ENCODE measurements at regions not wholly inside any gene's neighbourhood (a gene's known extent, or its start where the extent isn't known, plus 50 kb on each side); places are given as distances from the start of the nearest gene placed in this dataset.

DNA sequence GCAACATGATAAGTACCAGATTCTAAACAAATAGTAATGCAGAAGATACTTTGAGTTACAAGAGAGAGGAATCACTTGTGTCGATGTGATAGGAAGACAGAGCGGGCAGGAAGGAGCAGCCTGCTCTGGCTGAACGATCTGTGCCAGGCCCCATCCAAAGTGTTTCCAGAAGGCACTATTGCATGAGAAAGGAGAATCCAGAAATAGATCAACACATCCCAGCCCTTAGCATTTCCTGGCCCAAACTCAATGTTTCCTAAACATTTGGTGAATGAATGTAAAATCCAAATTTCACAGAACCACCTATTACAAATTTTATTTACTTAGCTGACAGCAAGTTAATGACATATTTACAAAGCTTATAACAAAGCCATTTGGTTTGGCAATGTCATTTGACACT, 257.2 kb downstream of the TXNL1 start:
- TF ChIP-seq, protein P1, sequence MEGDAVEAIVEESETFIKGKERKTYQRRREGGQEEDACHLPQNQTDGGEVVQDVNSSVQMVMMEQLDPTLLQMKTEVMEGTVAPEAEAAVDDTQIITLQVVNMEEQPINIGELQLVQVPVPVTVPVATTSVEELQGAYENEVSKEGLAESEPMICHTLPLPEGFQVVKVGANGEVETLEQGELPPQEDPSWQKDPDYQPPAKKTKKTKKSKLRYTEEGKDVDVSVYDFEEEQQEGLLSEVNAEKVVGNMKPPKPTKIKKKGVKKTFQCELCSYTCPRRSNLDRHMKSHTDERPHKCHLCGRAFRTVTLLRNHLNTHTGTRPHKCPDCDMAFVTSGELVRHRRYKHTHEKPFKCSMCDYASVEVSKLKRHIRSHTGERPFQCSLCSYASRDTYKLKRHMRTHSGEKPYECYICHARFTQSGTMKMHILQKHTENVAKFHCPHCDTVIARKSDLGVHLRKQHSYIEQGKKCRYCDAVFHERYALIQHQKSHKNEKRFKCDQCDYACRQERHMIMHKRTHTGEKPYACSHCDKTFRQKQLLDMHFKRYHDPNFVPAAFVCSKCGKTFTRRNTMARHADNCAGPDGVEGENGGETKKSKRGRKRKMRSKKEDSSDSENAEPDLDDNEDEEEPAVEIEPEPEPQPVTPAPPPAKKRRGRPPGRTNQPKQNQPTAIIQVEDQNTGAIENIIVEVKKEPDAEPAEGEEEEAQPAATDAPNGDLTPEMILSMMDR (IDR thresholded peaks at IDR 0.05) = no peak
- no peak for TF ChIP-seq POLR2AphosphoS5 (IDR thresholded peaks at IDR 0.05; ENCODE audit: low read depth, low read length)
- no peak for TF ChIP-seq REST (IDR thresholded peaks at IDR 0.05; ENCODE audit: insufficient read depth in 1 of 2, low read depth in 2 of 2, low read length in 1 of 2)
- no peak for TF ChIP-seq SIN3A (IDR thresholded peaks at IDR 0.05; ENCODE audit: borderline replicate concordance, insufficient read depth, low read depth, low read length)
- TF ChIP-seq TCF7L2 (IDR thresholded peaks at IDR 0.05; ENCODE audit: low read depth, low read length) = no peak

All from Panc1 (cell line).